BJ (cell line): ENCODE measurements at regions not wholly inside any gene's neighbourhood (a gene's known extent, or its start where the extent isn't known, plus 50 kb on each side); places are given as distances from the start of the nearest gene placed in this dataset.

Experiments
- CTCF ChIA-PET: fragments of 350-600 bp; formaldehyde crosslinking; extraction: SDS; loops from one replicate; lab custom pipeline; 2021; ENCODE audit warnings: antibody characterized with exemption, inconsistent platforms; lab: Yijun Ruan, JAX
- POLR2A ChIA-PET: fragments of 300-600 bp; sonication (Branson Sonifier 250); formaldehyde crosslinking; extraction: SDS; loops from one replicate; lab custom pipeline; 2021; ENCODE audit warnings: antibody characterized with exemption; lab: Charles Lee
- DNase-seq: peaks from one replicate; pipeline ENCODE4 v3.0.0-alpha.2; 2011; ENCODE audit warnings: low read depth
- H3K27me3 ChIP-seq: 2 replicates; pipeline ENCODE4 v1.6.0; 2011; ENCODE audit warnings: low read length; ENCODE audit not compliant: control insufficient read depth, insufficient read depth
- H3K36me3 ChIP-seq: 2 replicates; pipeline ENCODE4 v1.5.1; 2011; ENCODE audit warnings: low read length; ENCODE audit not compliant: control insufficient read depth, insufficient read depth
- H3K4me3 ChIP-seq: 2 replicates; pipeline ENCODE4 v1.5.1; 2011; ENCODE audit warnings: low read depth, mild to moderate bottlenecking, control low read depth, low read length
- CTCF ChIP-seq: IDR thresholded peaks from 2 replicates; pipeline ENCODE4 v1.5.1; 2011; ENCODE audit warnings: low read depth, mild to moderate bottlenecking, control low read depth, inconsistent platforms, low read length, moderate library complexity; ENCODE audit not compliant: insufficient read depth

- no peak for TF ChIP-seq CTCF
- no peak for DNase-seq
- ChIA-PET POLR2A (no interaction called here), CTCF (no interaction called here)
- H3K27me3 ChIP-seq, result peaks cover 5% of the 10 kb centered on the region
- no peak overlapping the region for H3K4me3 ChIP-seq
- no peaks in the 10 kb centered on the region for H3K36me3 ChIP-seq
These were observed 121.5 kb downstream of the POLR2M start for GRCh38 chr15:57827971-57828370.

- Histone ChIP-seq H3K4me3 (no peak overlapping the region), H3K36me3 (no peaks in the 10 kb centered on the region), H3K27me3 (peaks cover 4% of the 10 kb centered on the region)
- no peak for DNase-seq
- POLR2A ChIA-PET, result no interaction called here
- CTCF ChIA-PET, result no interaction called here
- no peak for TF ChIP-seq CTCF
These were observed 125.7 kb downstream of the POLR2M start for GRCh38 chr15:57832183-57832582.

GRCh38 chr15:57835119-57835518, 128.6 kb downstream of the POLR2M start:
- H3K27me3 ChIP-seq, result peaks cover 4% of the 10 kb centered on the region
- H3K36me3 ChIP-seq, result no peaks in the 10 kb centered on the region
- no peak for DNase-seq
- ChIA-PET POLR2A (no interaction called here), CTCF (no interaction called here)
- no peak for TF ChIP-seq CTCF
- H3K4me3 ChIP-seq, result no peak overlapping the region

GRCh38 chr15:57849317-57849716, 142.8 kb downstream of the POLR2M start:
- H3K36me3 ChIP-seq, result no peaks in the 10 kb centered on the region
- ChIA-PET CTCF (interaction anchor here (3.7 kb wide), 1 partner anchor 11 kb away, joined by 22 read pairs; no protein-coding TSS in a partner anchor), POLR2A (no interaction called here)
- H3K27me3 ChIP-seq, result no peaks in the 10 kb centered on the region; the same call in 1 of the 2 replicates
- H3K4me3 ChIP-seq, result no peak overlapping the region
- DNase-seq, result no peak
- TF ChIP-seq CTCF, result no peak

GRCh38 chr15:57854531-57854930, 148.0 kb downstream of the POLR2M start:
- no peaks in the 10 kb centered on the region; the same call in 1 of the 2 replicates for H3K27me3 ChIP-seq
- CTCF ChIA-PET, result no interaction called here

More at GRCh38 chr15:57854531-57854930, 148.0 kb downstream of the POLR2M start:
- Histone ChIP-seq H3K36me3 (no peaks in the 10 kb centered on the region), H3K4me3 (no peak overlapping the region)
- no peak for DNase-seq
- no peak for TF ChIP-seq CTCF
- POLR2A ChIA-PET, result no interaction called here
